C4-2B (cell line): ENCODE measurements at regions not wholly inside any gene's neighbourhood (a gene's known extent, or its start where the extent isn't known, plus 50 kb on each side); places are given as distances from the start of the nearest gene placed in this dataset.

Experiments used
- H3K27ac ChIP-seq: fragments of 450-650 bp; 2 replicates; pipeline ENCODE4 v1.5.1; 2017
- CTCF ChIP-seq: fragments of 450-650 bp; conservative IDR thresholded peaks from 2 replicates; pipeline ENCODE4 v1.5.1; 2017; ENCODE audit warnings: mild to moderate bottlenecking
- ZFX ChIP-seq: fragments of 450-650 bp; IDR thresholded peaks from 2 replicates; pipeline ENCODE4 v1.6.1; 2017

DNA sequence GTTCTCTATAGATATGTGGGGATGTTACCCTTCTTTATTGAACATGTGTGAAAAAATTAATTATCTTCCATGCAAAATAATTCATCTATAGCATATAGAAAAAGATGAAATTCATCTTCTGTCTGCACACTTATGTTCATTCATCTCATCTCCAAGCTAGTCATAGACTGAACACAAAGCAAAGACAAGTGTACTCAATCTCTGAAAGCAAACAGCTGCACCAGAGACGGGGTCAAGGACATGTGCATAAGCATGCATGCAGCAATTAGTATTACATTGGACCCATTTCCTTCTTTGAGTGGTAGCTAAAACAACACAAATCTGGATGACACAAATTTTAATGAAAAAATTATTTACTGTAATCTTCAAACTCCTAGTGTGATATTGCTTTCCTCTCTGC lies 547.0 kb upstream of the COX7C start:
- TF ChIP-seq ZFX (no peak), CTCF (no peak)
- H3K27ac ChIP-seq = no peak overlapping the region

GRCh38 chr5:86074297-86074696 lies 543.4 kb upstream of the COX7C start:
- TF ChIP-seq ZFX (no peak), CTCF (no peak)
- H3K27ac ChIP-seq = no peak overlapping the region

DNA sequence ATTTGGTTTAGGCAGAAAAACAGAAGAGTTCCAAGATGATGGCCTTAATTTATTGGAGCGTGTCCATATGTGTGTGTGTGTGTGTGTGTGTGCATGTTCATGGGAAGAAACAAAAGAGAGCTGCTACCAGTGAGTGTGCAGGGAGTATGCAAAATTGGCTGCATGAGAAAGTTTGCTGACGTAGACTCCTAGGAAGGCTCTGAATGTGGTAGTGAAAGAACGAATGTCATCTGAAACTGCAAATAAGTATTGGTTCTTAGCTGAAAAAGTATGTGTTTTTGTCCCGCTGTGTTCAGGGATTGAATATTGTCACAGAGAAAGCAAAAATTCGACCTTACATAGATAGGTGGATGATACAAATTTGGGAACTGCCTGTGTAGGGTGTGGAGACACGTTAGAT lies 542.6 kb upstream of the COX7C start:
- TF ChIP-seq ZFX = no peak
- TF ChIP-seq CTCF = no peak
- H3K27ac ChIP-seq = no peak overlapping the region

- no peak for TF ChIP-seq ZFX
- TF ChIP-seq CTCF = no peak
- H3K27ac ChIP-seq = no peak overlapping the region
Observed at GRCh38 chr5:86095092-86095491, 522.6 kb upstream of the COX7C start.

DNA sequence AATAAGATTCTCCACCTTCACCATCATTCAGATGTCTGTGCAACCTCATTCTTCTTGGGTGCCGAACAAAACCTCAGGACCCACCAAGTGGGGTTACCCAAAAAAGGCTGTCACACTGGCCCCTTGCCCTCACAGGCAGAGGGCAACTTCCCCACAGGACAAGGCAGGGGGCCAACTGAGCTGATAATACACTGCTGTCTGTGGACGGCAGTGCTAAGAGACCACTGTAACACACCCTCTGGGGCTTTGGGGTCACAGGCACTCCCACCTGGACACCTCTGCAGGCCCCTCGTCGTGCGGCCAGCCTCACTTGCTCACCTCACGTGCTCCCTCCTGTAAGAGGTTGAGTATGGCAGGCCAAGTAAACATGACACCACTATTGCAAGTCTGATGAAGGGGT lies 515.8 kb upstream of the COX7C start:
- H3K27ac ChIP-seq = no peak overlapping the region
- TF ChIP-seq CTCF = no peak
- no peak for TF ChIP-seq ZFX

DNA sequence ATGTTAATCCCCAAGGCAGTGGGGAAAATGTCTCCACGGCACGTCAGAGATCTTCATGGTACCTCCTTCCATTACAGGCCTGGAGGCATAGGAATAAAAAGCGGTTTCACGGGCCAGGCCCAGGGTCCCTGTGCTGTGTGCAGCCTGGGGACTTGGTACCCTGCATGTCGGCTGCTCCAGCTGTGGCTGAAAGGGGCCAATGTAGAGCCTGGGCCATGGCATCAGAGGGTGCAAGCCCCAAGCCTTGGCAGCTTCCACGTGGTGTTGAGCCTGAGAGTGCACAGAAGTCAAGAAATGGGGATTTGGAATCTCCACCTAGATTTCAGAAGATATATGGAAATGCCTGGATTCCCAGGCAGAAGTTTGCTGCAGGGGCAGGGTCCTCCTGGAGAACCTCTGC lies 508.9 kb upstream of the COX7C start:
- H3K27ac ChIP-seq = no peak overlapping the region
- TF ChIP-seq ZFX (no peak), CTCF (no peak)

GRCh38 chr5:86112249-86112648 lies 505.5 kb upstream of the COX7C start:
- no peak overlapping the region for H3K27ac ChIP-seq
- TF ChIP-seq ZFX (no peak), CTCF (no peak)
